Epithelial cell of prostate (primary cell): ENCODE measurements at regions not wholly inside any gene's neighbourhood (a gene's known extent, or its start where the extent isn't known, plus 50 kb on each side); places are given as distances from the start of the nearest gene placed in this dataset.

Experiments used
- DNase-seq: peaks from one replicate; pipeline ENCODE4 v3.0.0-alpha.2; 2011; ENCODE audit warnings: low read depth, low spot score
- H3K27ac ChIP-seq: fragments of 450-650 bp; 2 replicates; pipeline ENCODE4 v1.5.1; 2017; ENCODE audit warnings: mild to moderate bottlenecking

GRCh38 chr15:38042707-38043445 lies 108.4 kb downstream of the TMCO5A start:
- DNase-seq = no peak
- no peak overlapping the region for H3K27ac ChIP-seq

- no peak overlapping the region for H3K27ac ChIP-seq
- DNase-seq = no peak
Observed at GRCh38 chr15:38046257-38047051, 112.0 kb downstream of the TMCO5A start.

GRCh38 chr15:38048001-38048455 lies 113.6 kb downstream of the TMCO5A start:
- no peak for DNase-seq
- no peak overlapping the region for H3K27ac ChIP-seq

- no peak for DNase-seq
- H3K27ac ChIP-seq = peak overlapping the region; percentile 77
Observed at GRCh38 chr15:38049891-38050290, 115.5 kb downstream of the TMCO5A start.

GRCh38 chr15:38050529-38051448 lies 116.3 kb downstream of the TMCO5A start:
- H3K27ac ChIP-seq = peak overlapping the region; percentile 77
- DNase-seq = no peak

- no peak overlapping the region for H3K27ac ChIP-seq
- no peak for DNase-seq
Observed at GRCh38 chr15:38053205-38053604, 118.8 kb downstream of the TMCO5A start.

GRCh38 chr15:38053776-38054175 lies 119.3 kb downstream of the TMCO5A start:
- DNase-seq = no peak
- H3K27ac ChIP-seq = no peak overlapping the region

GRCh38 chr15:38054488-38054887 lies 120.0 kb downstream of the TMCO5A start:
- H3K27ac ChIP-seq = no peak overlapping the region
- DNase-seq = no peak

- no peak overlapping the region for H3K27ac ChIP-seq
- no peak for DNase-seq
Observed at GRCh38 chr15:38058596-38059075, 124.2 kb downstream of the TMCO5A start.

GRCh38 chr15:38059665-38060064 lies 125.2 kb downstream of the TMCO5A start:
- no peak for DNase-seq
- H3K27ac ChIP-seq = no peak overlapping the region

GRCh38 chr15:38061856-38062649 lies 127.6 kb downstream of the TMCO5A start:
- no peak for DNase-seq
- no peak overlapping the region for H3K27ac ChIP-seq

- no peak for DNase-seq
- H3K27ac ChIP-seq = no peak overlapping the region
Observed at GRCh38 chr15:38062696-38063095, 128.3 kb downstream of the TMCO5A start.

GRCh38 chr15:38065721-38066345 lies 131.4 kb downstream of the TMCO5A start:
- no peak for DNase-seq
- no peak overlapping the region for H3K27ac ChIP-seq

- H3K27ac ChIP-seq = no peak overlapping the region
- DNase-seq = no peak
Observed at GRCh38 chr15:38066612-38067011, 132.2 kb downstream of the TMCO5A start.

- peak; percentile 54 for DNase-seq
- H3K27ac ChIP-seq = peak overlapping the region; percentile 67
Observed at GRCh38 chr15:38068626-38069391, 134.4 kb downstream of the TMCO5A start.

GRCh38 chr15:38069511-38070011 lies 135.1 kb downstream of the TMCO5A start:
- H3K27ac ChIP-seq = peak overlapping the region; percentile 67
- DNase-seq = peak; percentile 54

GRCh38 chr15:38070778-38071177 lies 136.3 kb downstream of the TMCO5A start:
- DNase-seq = peak; percentile 8
- H3K27ac ChIP-seq = peak overlapping the region; percentile 79
